Activated CD4-positive, alpha-beta T cell treated with anti-CD3 and anti-CD28 coated beads for 24 hours (primary cell): ENCODE measurements at regions not wholly inside any gene's neighbourhood (a gene's known extent, or its start where the extent isn't known, plus 50 kb on each side); places are given as distances from the start of the nearest gene placed in this dataset.
"Not testable (repeated sequence)": the region's sequence is repeated elsewhere in the genome, so short reads cannot be mapped to it uniquely, and the experiment has no call there.

Experiments used
- DNase-seq, 2 donors: peaks; one replicate each; pipeline ENCODE4 v3.0.0-alpha.2; 2020; ENCODE audit warnings: low read depth in 2 of 2

DNA sequence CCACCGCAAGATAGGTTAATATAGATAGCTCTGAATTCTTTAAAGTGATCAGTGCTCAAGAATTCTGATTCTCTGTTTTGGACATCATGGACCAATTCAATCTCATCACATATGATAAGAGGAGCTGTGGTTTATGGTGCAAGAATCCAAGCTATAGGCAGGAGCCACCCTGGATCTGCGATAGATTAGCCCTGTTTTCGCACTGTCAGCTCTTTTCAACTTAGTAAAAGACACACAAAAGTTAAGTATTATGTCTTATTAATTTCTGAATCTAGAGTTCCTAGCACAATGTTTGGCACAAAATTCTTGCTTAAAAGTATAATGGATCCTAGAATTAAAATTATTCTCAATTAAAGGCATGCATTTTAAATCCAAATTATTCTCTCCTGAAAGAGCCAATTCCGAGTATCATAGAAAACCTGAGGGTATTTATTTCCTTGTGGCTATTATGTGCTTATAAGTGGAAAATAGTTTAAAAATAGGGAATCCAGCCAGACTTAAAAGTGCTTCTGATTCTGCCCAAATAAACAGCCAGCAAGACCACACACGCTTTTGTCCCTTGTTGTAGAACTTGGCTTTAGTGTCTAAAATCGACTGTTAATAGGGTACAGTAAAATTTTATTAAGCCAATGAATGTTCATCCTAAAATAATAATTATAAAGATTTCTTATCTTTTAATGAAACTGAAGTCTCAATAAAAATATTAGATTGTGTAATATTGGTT, 184.9 kb upstream of the FLRT2 start:
- no peak for DNase-seq

DNA sequence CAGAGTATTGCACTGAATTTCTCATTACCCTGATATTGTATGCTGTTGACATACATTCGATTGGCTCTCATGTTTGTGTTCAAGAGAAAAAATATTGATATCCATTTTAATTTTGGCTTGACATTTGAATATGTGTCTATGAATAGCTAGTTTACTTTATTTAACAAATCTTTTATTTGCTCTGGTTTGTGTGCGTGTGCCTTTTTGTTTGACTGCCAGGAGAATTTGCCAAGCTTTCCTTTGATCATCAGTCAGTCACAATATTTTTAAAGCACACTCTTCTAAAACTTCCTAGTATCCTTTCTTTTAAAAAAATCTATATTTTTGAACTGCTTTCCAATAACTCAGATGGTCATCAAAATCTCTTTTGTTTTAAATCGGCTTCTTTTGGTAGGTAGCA, 179.3 kb upstream of the FLRT2 start:
- DNase-seq: no peak

DNA sequence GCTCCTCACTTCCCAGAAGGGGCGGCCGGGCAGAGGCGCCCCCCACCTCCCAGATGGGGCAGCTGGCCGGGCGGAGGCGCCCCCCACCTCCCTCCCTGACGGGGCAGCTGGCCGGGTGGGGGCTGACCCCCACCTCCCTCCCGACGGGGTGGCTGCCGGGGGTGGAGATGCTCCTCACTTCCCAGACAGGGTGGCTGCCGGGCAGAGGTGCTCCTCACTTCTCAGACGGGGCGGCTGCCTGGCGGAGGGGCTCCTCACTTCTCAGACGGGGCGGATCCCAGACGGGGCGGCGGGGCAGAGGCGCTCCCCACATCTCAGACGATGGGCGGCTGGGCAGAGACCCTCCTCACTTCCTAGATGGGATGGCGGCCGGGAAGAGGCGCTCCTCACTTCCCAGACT, 177.4 kb upstream of the FLRT2 start:
- DNase-seq: not testable (repeated sequence)

DNA sequence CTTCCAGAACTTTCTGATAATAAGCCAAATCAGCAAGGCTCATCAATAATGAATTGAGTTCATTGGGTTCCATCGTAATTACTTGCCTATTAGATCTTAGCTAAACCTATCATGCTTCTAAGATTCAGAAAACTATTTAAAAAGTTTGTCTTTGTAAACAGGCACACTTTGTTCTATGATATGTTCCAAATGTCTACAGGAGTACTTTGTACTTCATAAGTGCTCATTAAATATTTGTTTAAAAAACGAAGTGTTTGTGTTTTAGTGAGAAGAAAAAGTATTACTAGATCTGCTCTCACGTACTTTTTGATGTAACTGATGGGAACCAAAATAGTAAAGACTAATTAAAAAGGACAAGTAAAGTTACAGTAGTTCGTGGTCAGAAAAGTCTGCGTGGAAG, 172.8 kb upstream of the FLRT2 start:
- no peak for DNase-seq

DNA sequence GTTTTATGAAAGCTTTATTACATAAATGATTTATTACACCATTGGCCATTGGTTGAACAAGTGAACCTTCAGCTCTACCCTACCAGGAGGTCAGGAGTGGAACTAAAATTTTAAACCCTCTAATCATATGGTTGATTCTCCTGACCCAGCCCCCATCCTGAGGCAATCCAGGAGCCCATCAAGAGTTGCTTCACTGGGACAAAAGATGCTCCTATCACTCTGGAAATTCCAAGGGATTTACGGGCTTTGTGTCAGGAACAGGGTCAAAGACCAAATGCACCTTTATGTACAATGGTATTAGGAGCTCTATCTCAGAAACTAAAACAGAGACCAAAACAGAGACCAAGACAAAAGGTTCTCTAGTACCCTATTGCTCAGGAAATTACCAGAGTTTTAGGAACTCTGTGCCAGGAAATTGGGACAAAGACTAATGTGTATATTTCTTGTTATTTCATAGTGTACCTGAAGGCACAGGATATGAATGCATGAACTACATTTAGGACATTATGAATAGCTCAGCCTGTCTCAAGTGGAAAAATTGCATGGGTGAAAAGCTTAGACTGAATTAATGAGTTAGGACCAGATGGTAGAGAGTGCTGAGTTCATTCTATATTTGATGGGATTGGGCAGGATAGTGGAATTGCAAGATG, 171.7 kb upstream of the FLRT2 start:
- DNase-seq: no peak

DNA sequence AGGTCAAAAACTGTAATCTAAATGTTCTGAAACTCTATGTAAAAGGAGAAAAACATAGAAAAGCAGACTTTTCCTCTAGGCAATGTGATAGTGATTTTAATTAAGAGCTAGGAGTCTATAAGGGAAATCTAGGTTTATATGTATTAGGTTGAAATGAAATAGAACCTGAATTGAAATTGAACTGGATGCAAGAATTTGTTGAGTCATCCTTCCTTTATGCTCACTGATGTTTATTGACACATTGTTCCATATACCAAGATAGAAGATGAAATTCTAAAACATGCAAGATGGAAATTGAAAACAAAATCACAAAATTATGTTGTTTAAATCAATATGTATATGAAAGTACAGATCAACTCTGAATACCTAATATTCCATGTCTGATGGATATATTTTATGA, 170.4 kb upstream of the FLRT2 start:
- no peak for DNase-seq

DNA sequence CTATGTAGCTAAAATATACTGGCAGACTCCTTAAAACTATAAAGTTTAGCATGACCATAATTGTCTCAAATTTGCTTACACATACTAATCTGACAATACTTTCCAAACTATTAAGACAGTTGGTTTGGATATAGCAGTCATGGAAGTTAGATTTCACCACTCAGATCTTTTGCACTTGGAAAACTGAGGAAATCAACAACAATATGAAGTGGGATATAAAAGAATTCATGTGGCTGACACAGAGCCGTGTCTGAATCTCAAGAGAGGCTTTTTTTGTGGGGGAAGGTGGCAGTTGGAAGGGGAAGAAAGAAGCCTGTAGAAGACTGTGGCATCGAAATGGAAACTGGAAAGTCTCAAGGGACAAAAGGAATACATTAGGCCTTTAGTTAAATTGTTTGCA, 166.6 kb upstream of the FLRT2 start:
- no peak for DNase-seq

DNA sequence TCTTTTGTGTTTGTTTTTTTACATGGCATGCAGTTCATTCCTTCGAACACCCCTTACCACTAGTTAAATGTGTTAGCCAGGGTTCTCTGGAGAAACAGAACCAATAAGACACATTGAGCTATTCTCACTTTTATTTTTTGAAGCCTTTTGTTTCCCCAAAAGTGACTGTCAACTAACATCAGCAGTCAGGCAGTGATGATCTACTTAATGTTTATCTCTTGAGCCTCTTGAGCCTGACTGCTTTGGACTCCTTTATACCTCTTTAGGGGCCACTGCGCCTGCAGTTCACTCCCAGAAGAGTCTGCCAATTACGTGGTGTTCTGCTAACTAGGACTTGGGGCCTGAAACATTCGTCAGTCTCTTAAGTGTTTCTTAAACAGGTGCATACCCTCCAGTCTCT, 163.7 kb upstream of the FLRT2 start:
- no peak for DNase-seq

DNA sequence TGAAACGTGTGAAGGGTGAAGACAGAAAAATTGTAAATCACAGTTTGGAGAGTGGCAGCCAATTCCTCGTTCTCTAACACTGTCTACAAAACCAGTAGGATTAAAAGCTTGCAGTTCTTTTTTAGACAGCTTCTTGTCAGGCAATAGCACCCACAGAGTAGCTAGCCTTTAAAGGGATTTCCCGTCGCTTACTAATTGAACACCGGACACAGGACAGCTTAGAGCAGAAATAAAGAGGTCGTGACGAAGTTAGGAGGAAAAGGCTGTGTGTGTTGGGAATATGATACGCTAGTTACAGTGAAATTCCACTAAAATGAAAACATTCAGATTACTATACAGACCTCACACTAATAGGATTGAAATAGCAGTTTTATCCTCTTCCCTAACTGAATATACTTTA, 149.1 kb upstream of the FLRT2 start:
- no peak for DNase-seq

DNA sequence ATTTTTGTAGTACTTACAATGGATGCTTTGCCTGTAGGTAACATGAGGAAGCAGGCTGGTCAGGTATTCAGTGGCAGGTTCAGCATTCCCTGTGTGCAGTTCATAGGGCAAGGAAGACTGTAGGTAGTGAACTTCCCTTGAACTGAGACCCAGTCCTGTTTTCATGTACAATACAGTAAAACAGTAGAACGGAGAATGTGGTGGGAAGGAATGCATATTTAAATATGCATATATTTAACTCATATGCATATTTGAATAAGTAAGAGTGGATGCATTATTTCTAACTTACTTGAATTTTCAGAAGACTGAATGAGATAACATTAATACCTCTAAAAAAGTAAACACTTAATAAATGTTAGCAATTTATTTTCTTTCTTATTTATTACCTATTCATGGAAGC, 147.6 kb upstream of the FLRT2 start:
- DNase-seq: no peak

DNA sequence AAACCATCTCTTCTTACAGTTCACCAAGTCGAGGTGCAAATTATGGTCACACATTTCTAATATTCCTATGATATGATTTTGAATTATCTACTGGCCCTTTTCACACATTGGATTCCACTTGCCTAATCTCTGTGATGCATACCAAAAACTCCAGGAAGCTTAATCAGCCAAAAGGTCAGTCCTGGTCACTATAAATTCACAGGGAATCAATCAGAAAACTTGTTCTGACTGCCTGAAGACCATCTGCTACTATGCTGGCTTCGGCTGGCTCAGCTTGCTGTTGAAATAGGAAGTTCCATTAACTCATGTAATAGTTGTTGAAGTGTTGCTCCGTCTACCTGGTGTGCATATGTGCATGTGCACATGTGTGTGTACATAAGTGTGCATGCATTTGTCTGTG, 142.8 kb upstream of the FLRT2 start:
- no peak for DNase-seq

DNA sequence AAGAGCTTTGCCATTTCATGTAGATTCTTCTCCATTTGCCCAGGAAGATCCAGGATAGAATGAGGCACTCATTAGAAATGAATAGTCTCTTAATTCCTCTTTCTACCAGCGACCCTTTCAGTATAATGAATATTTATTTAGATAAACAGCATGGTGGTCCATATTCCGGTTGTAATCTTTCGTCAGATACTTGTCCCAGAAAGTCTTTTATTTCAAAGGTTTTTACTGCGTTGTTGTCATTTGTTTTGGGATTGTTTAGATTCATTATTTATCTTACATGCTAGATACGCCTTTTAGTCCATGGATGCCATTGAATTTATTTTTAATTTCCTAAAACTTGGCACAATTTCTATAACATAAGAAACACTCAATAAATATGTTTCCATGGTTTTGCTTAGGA, 139.7 kb upstream of the FLRT2 start:
- no peak for DNase-seq

DNA sequence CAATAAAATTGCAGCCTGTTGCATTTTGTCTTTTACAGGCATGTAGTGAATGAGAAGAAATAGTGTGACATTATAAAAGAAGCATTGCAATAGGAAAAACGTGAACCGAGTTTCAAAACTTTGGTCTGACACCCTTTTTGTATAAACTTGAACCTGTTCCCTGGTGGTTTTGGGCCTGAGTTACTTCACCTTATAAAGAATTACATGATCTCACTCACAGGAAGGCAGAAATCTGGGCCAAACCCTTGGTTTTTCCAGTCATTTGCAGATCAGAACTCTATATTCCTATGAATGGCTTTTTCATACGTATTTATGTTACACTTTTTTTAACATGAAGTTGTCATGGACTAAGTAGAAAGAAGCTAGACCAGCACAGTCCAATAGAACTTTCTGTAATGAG, 138.5 kb upstream of the FLRT2 start:
- DNase-seq: no peak

DNA sequence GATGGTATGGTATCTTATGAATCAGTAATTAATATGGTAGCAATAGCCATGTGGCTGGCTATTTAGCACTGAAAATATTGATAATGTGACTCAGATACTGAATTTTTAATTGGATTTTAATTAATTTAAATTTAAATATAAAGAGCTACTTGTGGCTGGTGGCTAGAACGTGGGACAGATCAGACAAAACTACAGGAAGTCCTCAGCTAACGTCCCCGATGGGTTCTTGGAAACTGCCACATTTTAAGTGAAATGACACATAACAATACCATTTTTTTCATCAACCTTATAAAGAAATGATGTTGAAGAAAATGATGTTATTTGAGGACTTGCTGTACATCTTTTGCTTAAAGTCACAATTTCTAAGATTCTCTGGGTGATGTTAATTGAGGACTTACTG, 138.1 kb upstream of the FLRT2 start:
- DNase-seq: no peak

DNA sequence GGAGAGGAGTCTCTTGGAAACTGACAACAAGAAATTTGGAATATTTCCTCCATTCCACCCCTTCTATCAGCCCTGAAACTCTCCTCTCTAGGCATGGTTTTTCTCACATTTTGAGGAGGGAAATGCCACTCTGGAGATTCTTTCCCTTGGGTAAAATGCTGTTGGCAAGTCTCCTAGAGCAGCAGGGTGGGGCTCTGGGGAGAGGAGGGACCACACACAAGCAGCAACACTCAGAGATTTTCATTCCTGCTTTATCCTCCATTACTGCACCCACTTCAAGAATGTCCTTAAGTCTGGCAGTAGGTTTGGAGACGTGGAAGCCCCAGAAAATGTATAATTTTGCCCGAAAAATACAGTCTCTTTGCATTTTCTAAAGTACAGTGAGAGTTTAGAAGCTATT, 130.8 kb upstream of the FLRT2 start:
- no peak for DNase-seq

DNA sequence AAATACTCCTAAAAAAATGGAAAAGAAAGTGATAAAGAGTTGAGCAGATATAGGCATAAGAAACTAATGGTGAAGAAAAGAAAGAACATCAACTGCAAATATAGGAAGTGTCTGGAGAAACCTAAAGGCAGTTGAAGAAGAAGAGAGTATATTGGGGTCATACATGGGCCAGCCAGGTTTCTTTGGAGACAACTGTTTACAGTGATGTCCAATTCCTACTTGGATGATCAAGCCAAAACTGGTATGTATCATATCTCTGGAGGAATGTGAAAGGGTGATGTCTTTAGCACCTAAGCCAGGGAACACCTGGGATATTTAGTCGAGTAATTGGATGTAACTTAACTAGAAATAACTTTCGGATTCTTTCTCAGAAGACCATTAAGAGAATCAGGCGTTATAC, 129.3 kb upstream of the FLRT2 start:
- DNase-seq: no peak

DNA sequence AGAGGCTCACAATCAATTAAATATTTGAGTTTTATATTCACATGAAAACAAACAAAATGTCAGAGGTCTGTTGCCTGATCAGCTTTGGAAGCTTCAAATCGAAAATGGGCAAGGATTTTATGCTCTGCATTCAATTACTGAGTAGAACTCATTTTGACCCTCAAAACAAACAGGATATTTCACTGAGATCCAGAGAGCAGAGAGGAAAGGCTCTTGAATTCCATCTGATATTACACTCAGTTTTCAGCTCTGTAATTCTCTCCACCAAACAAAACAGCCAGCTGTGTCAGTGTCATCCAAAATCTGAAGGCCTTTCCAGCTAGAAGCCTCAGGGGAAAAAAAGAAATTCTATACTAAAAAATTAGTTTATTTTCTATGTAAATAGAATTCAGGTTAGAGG, 128.6 kb upstream of the FLRT2 start:
- no peak for DNase-seq

DNA sequence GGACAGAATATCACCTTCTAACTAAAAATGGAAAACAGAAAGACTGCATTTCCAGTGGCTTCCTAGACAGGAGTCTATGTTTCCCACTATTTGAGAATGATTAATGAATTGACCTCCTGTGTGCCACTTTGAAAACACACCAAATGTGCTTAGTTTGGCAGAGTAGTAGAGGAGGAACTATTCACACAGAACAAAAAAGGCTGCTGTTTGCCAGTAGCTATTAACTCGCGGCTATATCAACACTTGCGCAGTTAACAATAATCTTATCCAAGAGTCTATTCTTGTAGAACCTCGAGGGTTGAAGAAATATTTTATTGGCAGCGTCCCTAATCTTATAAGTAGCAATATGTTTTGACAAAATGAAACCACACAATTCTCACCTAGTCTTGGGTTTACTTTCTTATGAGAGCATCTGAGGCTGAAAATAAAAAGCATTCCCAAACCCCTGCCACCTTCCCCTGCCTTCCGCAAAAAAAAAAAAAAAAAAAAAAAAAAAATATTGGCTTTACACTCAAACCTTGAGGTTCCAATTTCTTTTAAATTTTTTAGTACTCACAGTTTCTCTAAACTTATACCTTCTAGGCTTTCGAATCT, 127.3 kb upstream of the FLRT2 start:
- no peak for DNase-seq

DNA sequence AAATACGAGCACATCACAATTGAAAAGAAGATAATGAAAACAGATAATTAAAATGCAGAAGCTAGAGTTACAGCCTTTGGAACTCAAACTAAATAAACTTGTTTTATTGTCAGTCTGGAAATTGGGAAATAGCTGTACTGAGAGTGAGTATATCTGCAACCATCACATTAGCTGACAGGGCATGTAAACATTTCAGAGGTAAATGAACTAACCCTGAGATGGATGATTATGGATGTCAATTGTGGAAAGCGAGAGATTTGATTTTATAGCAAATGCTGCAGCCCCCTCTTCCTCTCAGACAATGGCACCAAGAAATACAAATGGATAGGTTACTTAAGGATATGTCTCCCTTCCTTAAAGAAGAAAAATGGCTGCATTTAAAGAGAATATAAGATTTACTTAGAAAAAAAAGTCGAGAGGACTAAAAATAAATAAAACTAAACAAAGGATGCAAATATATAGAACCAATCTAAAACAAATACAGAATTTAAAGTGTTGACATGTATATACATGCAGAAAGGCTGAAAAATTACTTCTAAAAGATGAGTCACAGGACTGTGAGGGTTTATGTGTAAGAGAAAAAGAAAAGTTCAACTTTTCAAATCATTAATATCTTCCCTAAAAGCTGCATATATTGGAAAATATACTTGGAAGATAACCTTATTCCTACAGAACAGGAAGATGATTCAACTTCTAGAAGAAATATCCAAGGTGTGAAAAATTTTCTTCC, 120.3 kb upstream of the FLRT2 start:
- DNase-seq: no peak

DNA sequence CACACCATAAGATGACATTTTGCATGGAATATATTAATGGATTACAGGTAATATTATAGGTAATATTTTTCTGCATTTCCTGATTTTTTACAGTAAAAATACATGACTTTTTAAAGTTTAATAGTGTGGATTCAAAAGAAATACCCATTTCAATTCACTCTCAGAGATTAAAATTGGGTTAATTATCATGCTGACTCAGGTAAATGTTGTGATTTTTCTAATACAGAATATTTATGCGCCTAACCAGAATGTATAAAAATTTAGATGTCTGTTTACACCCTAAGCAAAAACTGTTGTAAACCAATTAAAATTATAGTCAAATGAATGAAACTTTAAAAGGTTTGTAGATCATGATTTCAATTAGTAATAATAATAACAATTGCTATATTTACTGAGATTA, 117.2 kb upstream of the FLRT2 start:
- no peak for DNase-seq

DNA sequence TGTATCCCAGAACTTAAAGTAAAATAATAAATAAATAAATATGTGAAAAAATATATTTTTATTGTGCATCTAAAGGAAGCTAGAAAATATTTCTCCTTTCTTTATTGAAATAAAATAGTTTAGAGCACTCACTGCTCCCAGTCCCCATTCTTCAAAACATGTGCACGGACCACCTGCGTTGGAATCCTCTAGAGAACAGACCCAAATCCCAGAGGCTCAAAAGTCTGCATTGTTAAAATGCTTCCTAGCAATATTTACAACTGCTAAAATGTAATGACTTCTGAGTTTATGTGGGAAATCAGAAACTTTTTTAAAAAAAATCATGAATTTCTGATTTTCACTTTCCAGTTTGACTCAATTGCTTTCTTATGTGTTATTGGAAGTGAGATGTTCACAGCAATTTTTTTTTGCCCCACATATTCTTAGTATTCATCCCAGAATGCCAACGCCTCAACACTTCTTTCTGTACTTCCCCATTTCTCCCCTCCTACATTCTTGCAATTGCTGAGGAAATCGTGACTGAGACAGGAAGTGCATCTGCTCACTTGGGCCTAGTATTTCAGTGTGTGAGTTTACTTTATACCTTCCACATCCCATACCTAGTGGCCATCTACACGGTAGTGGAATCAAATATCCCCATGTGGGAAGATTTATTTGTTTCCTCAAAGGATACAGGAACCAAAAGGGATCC, 116.0 kb upstream of the FLRT2 start:
- DNase-seq: no peak

DNA sequence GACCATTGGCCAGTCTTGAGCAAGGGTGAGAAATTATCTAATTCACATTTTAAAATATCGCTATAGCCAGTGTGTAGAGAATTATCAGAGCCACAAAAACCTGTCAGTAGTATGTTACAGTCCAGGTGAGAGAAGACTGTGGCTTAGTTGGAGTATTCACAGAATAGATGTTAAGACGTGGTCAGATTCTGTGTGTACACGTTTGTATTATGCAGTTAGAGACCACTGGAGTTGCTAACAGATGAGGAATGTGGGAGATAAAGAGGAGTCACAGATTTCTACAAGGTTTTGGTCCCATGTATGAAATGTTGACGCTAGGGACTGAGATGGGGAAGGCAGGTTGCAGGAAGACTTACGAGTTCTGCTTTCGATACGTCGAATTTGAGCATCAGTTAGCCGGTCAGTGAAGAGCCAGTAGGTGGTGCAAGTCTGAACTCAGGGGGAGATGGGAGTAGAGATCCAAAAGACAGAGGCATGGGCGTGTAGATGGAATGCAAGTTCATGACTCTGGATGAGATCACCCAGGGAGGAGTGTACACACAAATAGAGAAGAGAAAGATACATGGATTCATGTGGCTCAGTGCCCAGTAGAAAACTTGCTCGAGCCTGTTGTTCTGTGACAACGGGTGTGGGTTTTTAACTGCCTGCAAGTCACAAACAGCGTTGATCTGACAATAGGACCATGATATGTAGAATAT, 114.8 kb upstream of the FLRT2 start:
- DNase-seq: no peak
